Uterus (tissue), 2 donors: ENCODE measurements at regions not wholly inside any gene's neighbourhood (a gene's known extent, or its start where the extent isn't known, plus 50 kb on each side); places are given as distances from the start of the nearest gene placed in this dataset.

Source experiments
- CTCF ChIP-seq, 4 experiments: fragments of 200-600 bp in 2 of 4; fragments of 450-650 bp in 2 of 4; sonication (generic) in 2 of 4; IDR thresholded peaks; one replicate each; pipeline ENCODE4 v1.5.1; 2016 to 2019; ENCODE audit warnings: antibody characterized with exemption in 4 of 4, mild to moderate bottlenecking in 2 of 4, moderate library complexity in 1 of 4
- POLR2A ChIP-seq, 2 donors: fragments of 450-650 bp; IDR thresholded peaks; one replicate each; pipeline ENCODE4 v1.6.1; 2016; ENCODE audit warnings: antibody characterized with exemption in 2 of 2, mild to moderate bottlenecking in 1 of 2, moderate library complexity in 1 of 2

GRCh38 chr4:41432219-41432618 is 105.7 kb upstream of the LIMCH1 start:
- TF ChIP-seq CTCF (IDR thresholded peaks at IDR 0.05) (no peak), POLR2A (IDR thresholded peaks at IDR 0.05) (no peak)
